CMK (cell line): ENCODE measurements at regions not wholly inside any gene's neighbourhood (a gene's known extent, or its start where the extent isn't known, plus 50 kb on each side); places are given as distances from the start of the nearest gene placed in this dataset.

Experiments used
- DNase-seq: peaks from one replicate; pipeline ENCODE4 v3.0.0-alpha.2; 2010; ENCODE audit warnings: low read depth

DNA sequence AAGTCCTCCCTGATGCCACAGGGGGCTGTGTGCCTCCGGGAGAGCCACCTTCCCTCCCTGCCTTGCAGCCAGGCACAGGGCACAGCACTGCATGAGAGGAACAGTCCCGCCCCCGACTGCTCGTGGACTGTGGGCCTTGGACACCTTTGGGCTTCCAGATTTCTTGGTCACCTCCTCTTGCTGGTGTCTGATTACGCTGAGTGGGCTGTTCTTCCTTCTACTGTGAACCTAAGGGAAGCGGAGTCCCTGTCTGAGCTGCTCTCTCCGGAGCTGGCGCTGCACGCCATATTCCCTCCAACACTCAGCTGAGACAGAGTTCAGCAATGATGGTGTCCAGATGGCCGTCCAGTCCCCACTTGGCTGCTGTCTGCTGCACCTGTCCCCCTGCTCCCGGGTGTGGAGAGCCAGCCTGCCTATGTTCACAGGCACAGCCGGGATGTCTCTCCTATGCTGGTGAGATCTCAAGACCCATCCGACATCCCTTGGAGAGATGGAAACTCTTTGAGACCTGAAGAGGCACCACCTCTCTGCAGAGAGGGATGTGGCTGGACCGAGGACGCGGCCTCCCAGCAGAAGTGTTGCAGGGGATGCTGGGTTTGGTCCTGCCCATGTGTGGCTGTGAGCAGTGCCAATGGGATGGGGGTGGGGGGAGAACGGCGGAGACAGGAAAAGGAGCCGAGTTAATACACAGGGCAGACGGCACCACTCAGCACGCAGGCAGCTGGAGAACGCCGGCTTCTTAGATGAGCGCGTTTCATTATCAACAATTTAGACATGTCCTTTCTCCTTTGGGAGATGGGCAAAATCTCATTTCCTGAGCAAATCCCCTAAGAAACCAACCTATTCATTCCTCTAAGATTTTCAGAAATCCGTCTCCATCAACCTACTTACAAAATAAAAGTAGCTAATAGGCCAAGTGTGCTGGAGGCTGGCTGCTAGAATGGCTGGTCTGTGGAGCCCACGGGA, 171.9 kb downstream of the ENGASE start:
- no peak for DNase-seq

GRCh38 chr17:79244665-79245064, 170.0 kb downstream of the ENGASE start:
- no peak for DNase-seq

GRCh38 chr17:79243996-79244395, 169.4 kb downstream of the ENGASE start:
- no peak for DNase-seq

DNA sequence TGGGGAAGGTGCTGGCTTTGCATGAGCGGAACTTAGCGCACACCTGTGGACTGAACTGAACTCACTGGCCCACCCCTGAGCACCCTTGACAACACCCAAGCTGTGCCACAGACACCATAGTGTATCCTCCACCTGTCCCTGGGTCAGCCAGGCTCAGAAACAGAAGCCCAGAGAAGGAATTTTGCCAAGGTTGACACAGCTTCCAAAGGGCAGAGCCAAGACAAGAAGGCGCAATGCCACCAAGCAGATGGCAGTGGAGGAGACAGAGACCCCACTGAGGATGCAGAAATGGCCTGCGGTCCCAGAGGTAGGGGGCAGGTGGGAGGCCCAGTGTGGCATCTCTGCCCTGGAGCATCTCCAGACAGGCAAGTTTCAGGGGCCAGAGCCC, 169.0 kb downstream of the ENGASE start:
- DNase-seq: no peak

DNA sequence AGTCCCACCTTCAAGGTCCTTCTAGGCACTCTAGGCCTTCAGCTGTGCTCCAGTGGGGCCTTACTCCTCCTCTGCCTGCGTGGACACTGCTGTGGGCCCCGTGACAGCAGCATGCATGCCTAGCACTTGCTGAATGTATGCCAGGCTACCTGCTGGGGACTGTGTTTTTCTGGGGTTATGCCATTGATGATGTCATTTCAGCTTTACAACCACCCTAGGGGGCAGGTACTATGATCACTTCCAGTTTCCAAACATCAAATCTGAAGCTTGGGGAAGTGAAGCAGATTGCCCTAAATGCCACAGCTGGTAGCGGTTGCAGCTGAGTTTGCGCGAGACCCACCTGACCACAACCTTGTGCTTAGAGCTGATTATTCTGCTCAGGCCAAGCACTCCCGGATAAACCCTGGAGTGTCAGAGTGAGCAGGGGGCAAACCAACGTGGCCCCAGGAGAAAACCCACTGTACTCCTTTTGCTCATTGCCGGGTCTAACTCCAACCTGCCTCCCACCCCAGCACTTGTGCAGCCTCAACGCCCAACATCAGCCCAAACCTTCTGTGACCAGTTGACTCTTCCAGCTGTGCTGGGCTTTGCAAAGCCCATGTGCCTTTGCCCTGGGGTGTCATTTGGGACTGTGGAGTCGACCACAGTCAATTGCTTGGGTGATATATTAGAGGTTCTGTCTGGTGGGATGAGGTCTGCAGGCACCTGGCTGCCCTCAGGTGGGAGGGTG, 168.4 kb downstream of the ENGASE start:
- DNase-seq: no peak

DNA sequence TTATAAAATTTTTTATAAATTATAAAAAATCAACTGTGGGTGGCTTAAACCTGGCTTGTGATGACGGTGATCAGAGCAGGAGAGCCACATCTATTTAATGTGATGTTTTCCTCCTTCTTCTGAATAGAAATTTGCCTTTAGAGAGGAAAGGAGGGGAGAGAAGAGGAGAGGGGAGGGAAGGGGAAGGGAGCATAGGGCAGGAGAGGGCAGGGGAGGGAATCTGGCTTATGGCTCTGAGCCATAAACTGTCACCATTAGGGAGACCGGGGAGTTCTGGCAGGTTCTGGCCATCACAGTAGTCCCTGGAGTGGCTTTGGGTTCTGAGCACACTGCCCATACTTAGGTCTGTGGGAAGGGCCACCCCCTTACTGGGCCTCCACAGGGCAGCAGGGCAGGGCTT, 167.8 kb downstream of the ENGASE start:
- DNase-seq: no peak

GRCh38 chr17:79241616-79242015, 167.0 kb downstream of the ENGASE start:
- no peak for DNase-seq

GRCh38 chr17:79239205-79239604, 164.6 kb downstream of the ENGASE start:
- no peak for DNase-seq

- DNase-seq: no peak
These were observed 162.9 kb downstream of the ENGASE start for GRCh38 chr17:79237448-79238053.

GRCh38 chr17:79235808-79236207, 161.2 kb downstream of the ENGASE start:
- no peak for DNase-seq

DNA sequence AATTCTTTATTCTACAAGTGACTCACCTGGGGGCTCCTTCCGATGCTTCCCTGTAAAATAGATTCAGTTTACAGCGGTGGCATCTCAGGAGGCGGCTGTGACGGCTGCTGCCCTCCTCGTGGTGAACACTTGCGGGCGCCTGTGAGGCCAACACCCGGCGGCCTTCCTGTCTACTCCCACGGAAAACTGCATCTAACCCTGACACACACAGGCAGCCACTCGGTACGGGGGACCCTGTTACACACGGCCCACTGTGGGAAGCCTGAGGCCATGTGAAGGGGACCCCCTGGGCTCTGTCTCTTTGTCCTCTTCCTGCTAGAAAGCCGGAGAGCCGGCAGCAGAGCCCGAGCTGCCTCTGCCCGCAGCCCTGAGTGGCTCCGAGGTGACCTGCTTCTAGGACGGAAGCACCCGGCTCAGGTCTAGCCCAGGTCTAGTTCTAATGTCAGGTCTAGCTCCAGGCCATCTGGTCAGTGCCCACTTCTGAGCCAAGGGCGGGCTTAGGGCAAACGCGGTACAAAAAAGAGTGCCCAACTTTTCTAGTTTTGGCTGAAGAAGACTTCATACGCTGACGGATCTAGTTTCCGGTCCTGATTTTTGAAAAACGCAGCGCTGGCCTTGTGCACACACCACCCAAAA, 159.4 kb downstream of the ENGASE start:
- DNase-seq: no peak

GRCh38 chr17:79232957-79233356, 158.3 kb downstream of the ENGASE start:
- no peak for DNase-seq

GRCh38 chr17:79231766-79232287, 157.2 kb downstream of the ENGASE start:
- DNase-seq: no peak

GRCh38 chr17:79230576-79230975, 156.0 kb downstream of the ENGASE start:
- DNase-seq: no peak

GRCh38 chr17:79226037-79226436, 151.4 kb downstream of the ENGASE start:
- DNase-seq: no peak

DNA sequence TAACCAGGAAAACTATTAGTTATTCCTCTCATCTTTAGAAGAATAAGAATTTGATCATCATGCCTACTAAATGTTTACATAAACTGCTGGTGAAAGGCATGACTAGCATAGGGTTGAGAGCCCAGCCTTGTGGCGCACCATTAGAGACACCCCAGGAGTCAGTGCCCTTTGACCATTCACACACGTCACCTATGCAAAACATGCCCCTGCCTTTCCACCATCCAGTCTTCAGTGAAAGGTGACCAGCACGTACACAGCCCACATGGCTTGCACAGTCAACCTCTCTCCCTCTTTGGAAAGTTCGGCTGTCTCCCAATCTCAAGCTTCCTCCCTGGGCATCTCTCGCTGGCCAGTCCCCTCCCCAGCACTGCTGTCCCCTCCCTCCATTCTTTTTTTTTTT, 150.3 kb downstream of the ENGASE start:
- no peak for DNase-seq

DNA sequence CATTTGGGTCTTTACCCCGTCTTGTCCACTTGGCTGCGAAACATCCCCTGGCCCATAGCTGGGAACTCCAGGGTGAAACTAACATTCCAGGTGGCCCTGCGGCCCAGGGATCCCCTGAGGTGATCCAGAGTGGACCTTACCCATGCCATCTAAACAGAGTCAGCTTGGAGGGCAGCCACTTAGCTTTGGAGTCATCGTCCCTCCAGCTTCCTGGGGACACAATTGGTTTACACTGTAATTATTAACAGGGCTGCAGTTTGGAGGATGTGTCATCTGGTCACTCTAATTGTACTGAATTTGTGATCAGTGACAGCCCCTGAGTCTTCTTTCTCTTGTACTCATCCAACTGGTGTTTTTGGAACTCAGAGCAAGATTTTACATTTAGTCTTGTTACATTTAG, 149.9 kb downstream of the ENGASE start:
- no peak for DNase-seq

DNA sequence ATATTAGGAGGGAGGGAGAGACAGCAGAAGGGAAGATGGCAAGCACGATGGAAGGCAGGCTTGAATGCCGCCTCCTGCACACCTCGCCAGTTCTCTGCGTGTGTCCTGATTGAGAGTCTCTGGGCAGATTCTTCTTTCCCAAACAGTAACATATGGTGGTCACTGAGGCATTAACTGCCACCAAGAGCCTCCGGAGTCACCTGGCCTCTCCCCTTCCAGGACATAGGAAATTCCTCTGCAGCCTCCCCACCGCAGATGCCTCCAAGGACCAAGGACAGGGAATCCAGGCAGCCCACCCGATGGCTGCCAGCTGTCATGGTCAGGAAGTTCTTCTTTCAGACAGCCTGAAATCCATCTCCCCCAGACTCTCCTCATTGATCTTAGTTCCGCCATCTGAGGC, 149.3 kb downstream of the ENGASE start:
- no peak for DNase-seq

- no peak for DNase-seq
These were observed 148.8 kb downstream of the ENGASE start for GRCh38 chr17:79223471-79223870.

GRCh38 chr17:79221597-79221996, 147.0 kb downstream of the ENGASE start:
- no peak for DNase-seq

DNA sequence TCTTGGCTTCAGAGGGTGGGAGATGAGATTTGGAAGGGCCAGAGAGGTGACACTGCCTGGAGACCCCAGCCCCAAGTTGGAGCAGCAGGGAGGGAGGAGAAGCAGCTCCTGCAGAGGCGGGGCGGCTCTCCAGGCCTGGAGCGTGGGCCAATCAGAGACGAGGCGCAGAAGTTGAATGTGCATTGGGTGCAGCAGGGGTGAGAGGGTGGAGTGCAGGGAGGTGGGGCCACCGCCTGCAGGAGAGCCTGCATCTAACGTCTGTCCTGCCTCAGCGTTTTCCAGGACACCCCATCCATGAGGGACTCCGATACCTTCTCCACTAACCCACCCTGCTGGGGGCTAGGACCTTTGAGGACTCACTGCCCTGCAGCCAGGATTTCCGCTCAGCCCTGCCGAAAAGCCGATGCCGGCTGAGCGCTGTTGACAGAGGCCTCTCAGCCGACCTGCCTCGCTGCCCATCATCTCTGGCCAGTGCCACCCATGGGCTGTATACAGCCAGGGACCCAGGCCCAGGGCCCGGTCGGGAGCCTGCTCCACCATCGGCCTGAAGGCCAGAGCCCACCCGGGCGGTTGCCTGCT, 146.2 kb downstream of the ENGASE start:
- DNase-seq: no peak

- DNase-seq: no peak
These were observed 145.6 kb downstream of the ENGASE start for GRCh38 chr17:79220201-79220712.
